RWPE2 (cell line): ENCODE measurements at regions not wholly inside any gene's neighbourhood (a gene's known extent, or its start where the extent isn't known, plus 50 kb on each side); places are given as distances from the start of the nearest gene placed in this dataset.

Experiments
- ATAC-seq: fragments of 200-7000 bp; cut with Tn5 transposase; 3 replicates; pipeline ENCODE4 v1.9.1; 2021; ENCODE audit warnings: low read depth
- DNase-seq: peaks from one replicate; pipeline ENCODE4 v3.0.0-alpha.2; 2020; ENCODE audit warnings: low spot score
- H3K27ac ChIP-seq: fragments of 450-650 bp; 2 replicates; pipeline ENCODE4 v1.5.1; 2017; ENCODE audit warnings: mild to moderate bottlenecking; ENCODE audit not compliant: poor library complexity, severe bottlenecking
- H3K27me3 ChIP-seq: fragments of 250-450 bp; sonication (Bioruptor Pico); 2 replicates; pipeline ENCODE4 v1.5.1; 2021; ENCODE audit warnings: mild to moderate bottlenecking, moderate library complexity; ENCODE audit not compliant: insufficient read depth, poor library complexity, severe bottlenecking
- H3K36me3 ChIP-seq: fragments of 250-450 bp; sonication (Bioruptor Pico); 2 replicates; pipeline ENCODE4 v1.5.1; 2020; ENCODE audit warnings: low read depth, mild to moderate bottlenecking, moderate library complexity
- H3K4me1 ChIP-seq: fragments of 250-450 bp; sonication (Bioruptor Pico); 2 replicates; pipeline ENCODE4 v1.5.1; 2021; ENCODE audit warnings: mild to moderate bottlenecking, moderate library complexity; ENCODE audit not compliant: insufficient read depth, poor library complexity, severe bottlenecking
- H3K4me3 ChIP-seq: fragments of 250-450 bp; sonication (Bioruptor Pico); 2 replicates; pipeline ENCODE4 v1.5.1; 2021; ENCODE audit warnings: mild to moderate bottlenecking, moderate library complexity; ENCODE audit not compliant: severe bottlenecking
- H3K9me3 ChIP-seq: fragments of 250-450 bp; sonication (Bioruptor Pico); 2 replicates; pipeline ENCODE4 v1.5.1; 2021; ENCODE audit warnings: mild to moderate bottlenecking, moderate library complexity; ENCODE audit not compliant: severe bottlenecking
- CTCF ChIP-seq: fragments of 450-650 bp; IDR thresholded peaks from one replicate; pipeline ENCODE4 v1.5.1; 2017; ENCODE audit warnings: mild to moderate bottlenecking, moderate library complexity; ENCODE audit not compliant: poor library complexity, severe bottlenecking

- Histone ChIP-seq H3K4me1 (no peaks in the 10 kb centered on the region), H3K36me3 (no peaks in the 10 kb centered on the region), H3K4me3 (no peak overlapping the region), H3K27me3 (no peaks in the 10 kb centered on the region), H3K9me3 (no peaks in the 10 kb centered on the region), H3K27ac (no peak overlapping the region)
- ATAC-seq: no peak
- DNase-seq: no peak
- TF ChIP-seq CTCF: no peak
Measured at GRCh38 chr9:95801797-95802196, 73.7 kb upstream of the ERCC6L2 start.

DNA sequence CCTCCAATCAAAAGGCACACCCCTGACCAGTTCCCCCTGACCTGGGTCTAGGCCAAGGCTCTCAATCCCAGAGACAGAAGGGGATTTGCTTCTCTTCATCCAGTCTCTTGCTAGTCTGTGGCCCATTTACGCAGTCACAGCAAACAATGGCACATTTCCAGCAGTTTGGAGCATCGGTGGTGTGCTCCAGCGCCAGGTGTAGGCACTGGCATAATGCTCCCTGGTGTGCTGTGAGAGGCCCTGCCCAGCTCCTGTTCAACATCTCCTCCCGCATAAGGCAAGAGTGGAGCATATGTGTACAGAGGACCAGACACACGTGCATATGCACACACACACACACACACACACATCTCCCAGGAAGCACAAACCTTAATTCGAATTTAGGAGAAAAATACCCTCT is 79.5 kb upstream of the ERCC6L2 start:
- Histone ChIP-seq H3K9me3 (no peaks in the 10 kb centered on the region), H3K4me3 (no peak overlapping the region), H3K36me3 (no peaks in the 10 kb centered on the region), H3K27me3 (no peaks in the 10 kb centered on the region), H3K4me1 (peaks cover 11% of the 10 kb centered on the region), H3K27ac (no peak overlapping the region)
- ATAC-seq (no peak), DNase-seq (no peak)
- TF ChIP-seq CTCF: no peak

DNA sequence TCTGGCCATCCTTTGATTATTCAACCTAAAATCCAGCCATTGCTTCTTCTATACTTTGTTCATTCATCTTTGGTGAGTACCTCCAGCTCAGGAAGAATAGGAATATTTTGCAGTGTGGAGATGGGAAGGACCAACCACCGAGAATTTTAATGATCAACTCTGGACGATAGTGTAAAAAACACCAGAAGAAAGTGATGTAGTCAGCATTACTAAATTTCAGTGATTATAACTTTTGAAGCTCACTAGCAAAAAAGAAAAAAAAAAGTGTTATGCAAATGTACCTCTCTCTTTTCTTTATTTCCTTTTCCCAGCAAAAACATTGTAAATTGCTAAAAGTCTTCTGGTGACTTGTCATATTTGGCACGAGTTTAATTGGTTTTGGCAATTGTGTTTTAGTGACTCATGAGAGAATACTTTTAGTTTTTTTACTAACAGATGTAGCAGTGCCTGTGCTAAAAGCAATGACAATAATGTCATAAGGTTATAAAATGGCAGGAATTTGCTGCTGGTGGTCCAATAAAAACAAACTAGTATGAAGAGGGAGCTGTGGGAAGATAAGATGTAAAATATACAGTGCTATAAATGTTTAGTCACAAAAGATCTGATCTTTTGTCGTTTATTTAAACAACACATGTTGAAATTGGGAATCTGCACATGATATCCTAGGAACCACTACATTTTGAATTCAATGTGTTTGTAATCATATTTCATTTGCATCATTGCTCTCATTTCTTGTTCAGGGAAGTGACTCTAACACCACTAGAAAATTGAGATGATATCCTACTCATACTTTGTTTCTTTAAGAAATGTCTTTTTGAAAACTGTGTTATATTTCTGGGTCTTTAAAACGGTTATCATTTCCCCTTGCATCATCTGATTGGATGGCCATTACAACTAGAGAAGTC is 81.3 kb upstream of the ERCC6L2 start:
- no peaks in the 10 kb centered on the region for H3K36me3 ChIP-seq
- H3K4me3 ChIP-seq: no peak overlapping the region
- peak overlapping the region; percentile 40 for H3K27ac ChIP-seq
- no peak for TF ChIP-seq CTCF
- ATAC-seq (peak; percentile 67), DNase-seq (no peak)
- H3K9me3 ChIP-seq: no peaks in the 10 kb centered on the region
- H3K27me3 ChIP-seq: no peaks in the 10 kb centered on the region
- H3K4me1 ChIP-seq: peaks cover 11% of the 10 kb centered on the region

DNA sequence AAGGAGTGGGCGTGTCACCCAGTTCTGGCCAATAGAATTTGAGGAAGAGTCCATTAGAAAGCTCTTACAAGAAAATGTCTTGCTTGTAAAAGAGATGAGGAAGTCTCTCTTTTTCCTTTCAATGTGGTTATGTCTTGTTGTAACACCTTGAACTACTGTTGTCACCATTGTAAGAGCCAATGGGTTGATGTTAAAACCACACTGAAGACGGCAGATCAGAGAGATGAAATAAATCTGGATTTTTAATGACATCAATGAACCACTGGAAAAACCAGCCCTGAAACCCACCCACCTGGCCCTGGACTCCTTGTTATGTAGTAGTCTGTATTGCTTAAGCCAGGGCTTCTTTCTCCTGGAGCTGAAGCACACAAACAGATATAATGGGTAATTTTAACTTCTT is 83.8 kb upstream of the ERCC6L2 start:
- ATAC-seq (no peak), DNase-seq (no peak)
- H3K4me3 ChIP-seq: no peak overlapping the region
- no peaks in the 10 kb centered on the region for H3K36me3 ChIP-seq
- TF ChIP-seq CTCF: no peak
- no peaks in the 10 kb centered on the region for H3K9me3 ChIP-seq
- H3K27me3 ChIP-seq: no peaks in the 10 kb centered on the region
- H3K27ac ChIP-seq: no peak overlapping the region
- H3K4me1 ChIP-seq: peaks cover 11% of the 10 kb centered on the region

DNA sequence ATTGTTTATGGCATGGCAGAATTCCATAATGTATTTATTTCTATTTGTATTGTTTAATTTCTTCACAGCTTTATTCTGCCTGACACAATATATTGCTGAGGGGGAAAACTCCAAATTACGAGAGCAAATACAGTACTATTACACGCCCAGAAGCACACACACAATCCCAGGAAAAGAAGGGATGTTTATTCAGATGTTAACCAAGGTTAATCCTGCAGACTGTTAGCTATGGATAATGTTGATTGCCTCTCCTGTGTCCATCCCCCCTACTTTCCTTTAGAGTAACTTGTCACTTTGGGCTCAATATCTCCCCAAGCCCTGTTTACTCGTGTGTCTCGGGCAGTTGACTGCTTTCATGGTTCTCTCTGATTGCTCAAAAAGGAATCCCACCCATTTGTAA is 84.2 kb upstream of the ERCC6L2 start:
- no peak overlapping the region for H3K27ac ChIP-seq
- no peaks in the 10 kb centered on the region for H3K9me3 ChIP-seq
- ATAC-seq: no peak
- H3K27me3 ChIP-seq: no peaks in the 10 kb centered on the region
- H3K4me1 ChIP-seq: peaks cover 11% of the 10 kb centered on the region
- no peak overlapping the region for H3K4me3 ChIP-seq
- no peaks in the 10 kb centered on the region for H3K36me3 ChIP-seq
- no peak for DNase-seq
- no peak for TF ChIP-seq CTCF
